H1 (cell line): ENCODE measurements at regions not wholly inside any gene's neighbourhood (a gene's known extent, or its start where the extent isn't known, plus 50 kb on each side); places are given as distances from the start of the nearest gene placed in this dataset.

Experiments used
- CHD2 ChIP-seq: IDR thresholded peaks from 2 replicates; pipeline ENCODE4 v1.6.1; 2012; ENCODE audit warnings: low read length, improper control_type of control experiment
- CHD7 ChIP-seq: fragments of 300-600 bp; sonication (generic); IDR thresholded peaks from 2 replicates; pipeline ENCODE4 v1.7.1; 2012; ENCODE audit warnings: low read length, moderate library complexity, mild to moderate bottlenecking, inconsistent platforms; ENCODE audit not compliant: insufficient replicate concordance
- GABPA ChIP-seq: IDR thresholded peaks from 2 replicates; pipeline ENCODE4 v1.6.1; 2011; ENCODE audit warnings: mild to moderate bottlenecking, low read length, moderate library complexity, borderline replicate concordance; ENCODE audit not compliant: insufficient read depth
- GTF2F1 ChIP-seq: IDR thresholded peaks from 2 replicates; pipeline ENCODE4 v1.6.1; 2012; ENCODE audit warnings: low read depth, low read length, improper control_type of control experiment, borderline replicate concordance
- KDM1A ChIP-seq: fragments of 200-600, 300-600 bp; sonication (generic); IDR thresholded peaks from 2 replicates; pipeline ENCODE4 v1.7.1; 2016; ENCODE audit warnings: mild to moderate bottlenecking, low read length, borderline replicate concordance
- KDM5A ChIP-seq: fragments of 200-600 bp; IDR thresholded peaks from 2 replicates; pipeline ENCODE4 v1.7.1; 2012; ENCODE audit warnings: mild to moderate bottlenecking, low read length, inconsistent platforms, mixed read lengths
- MAX ChIP-seq: IDR thresholded peaks from 2 replicates; pipeline ENCODE4 v1.6.1; 2012; ENCODE audit warnings: inconsistent platforms
- NANOG ChIP-seq: IDR thresholded peaks from 2 replicates; pipeline ENCODE4 v1.6.1; 2011; ENCODE audit warnings: low read length, low read depth, mild to moderate bottlenecking, inconsistent platforms; ENCODE audit not compliant: insufficient read depth, poor library complexity, severe bottlenecking
- RAD21 ChIP-seq, 2 experiments: IDR thresholded peaks in 1 of 2; conservative IDR thresholded peaks in 1 of 2; 2 replicates each; pipeline ENCODE4 v1.6.1; 2011; ENCODE audit warnings: low read depth in 2 of 2, low read length in 2 of 2, improper control_type of control experiment in 1 of 2, inconsistent platforms in 1 of 2, mild to moderate bottlenecking in 1 of 2, moderate library complexity in 1 of 2
- SUZ12 ChIP-seq: fragments of 200-600 bp; sonication (generic); IDR thresholded peaks from 2 replicates; pipeline ENCODE4 v1.6.1; 2012; ENCODE audit warnings: mild to moderate bottlenecking, inconsistent platforms, low read length, moderate library complexity, mixed read lengths
- TAF7 ChIP-seq: optimal IDR thresholded peaks from 2 replicates; pipeline ENCODE3; 2011; ENCODE audit warnings: low read depth, mild to moderate bottlenecking, inconsistent platforms, low read length, moderate library complexity, borderline replicate concordance
- ZNF274 ChIP-seq: IDR thresholded peaks from 2 replicates; pipeline ENCODE4 v1.7.0; 2012; ENCODE audit warnings: low read length, borderline replicate concordance; ENCODE audit errors: extremely low read depth

- TF ChIP-seq CHD7 = no peak
- TF ChIP-seq KDM1A = no peak
- TF ChIP-seq KDM5A = no peak
- TF ChIP-seq TAF7 = no peak
- TF ChIP-seq MAX = no peak
- no peak for TF ChIP-seq ZNF274
- no peak for TF ChIP-seq RAD21 (IDR thresholded peaks at IDR 0.05 in 1 of 2, conservative IDR thresholded peaks at IDR 0.05 in 1 of 2; ENCODE audit: low read depth in 2 of 2, low read length in 2 of 2)
- TF ChIP-seq NANOG = no peak
- TF ChIP-seq GTF2F1 = no peak
- TF ChIP-seq CHD2 = no peak
- TF ChIP-seq GABPA = no peak
- TF ChIP-seq SUZ12 = no peak
Measured at GRCh38 chr3:187977659-187978058, 176.3 kb upstream of the LPP start (continued).
